MCF 10A (cell line): ENCODE measurements at regions not wholly inside any gene's neighbourhood (a gene's known extent, or its start where the extent isn't known, plus 50 kb on each side); places are given as distances from the start of the nearest gene placed in this dataset.

Experiments
- BruUV-seq: library from RNA; stranded (reverse); fragments of 400-500 nt; replicated peaks from 2 replicates; lab custom pipeline; 2021; lab: Mats Ljungman, UMichigan
- CTCF ChIA-PET: fragments of 300-600 bp; sonication (Branson Sonifier 250); formaldehyde crosslinking; extraction: SDS; loops from one replicate; lab custom pipeline; 2021; ENCODE audit warnings: antibody characterized with exemption, inconsistent platforms; lab: Yijun Ruan, JAX
- POLR2A ChIA-PET: fragments of 300-600, 350-650 bp; sonication (Branson Sonifier 250); formaldehyde crosslinking; extraction: SDS; loops from one replicate; lab custom pipeline; 2020; ENCODE audit warnings: antibody characterized with exemption, inconsistent platforms; lab: Yijun Ruan, JAX
- DNase-seq: peaks from one replicate; pipeline ENCODE4 v3.0.0-alpha.2; 2018; ENCODE audit not compliant: unreplicated experiment
- H3K27ac Mint-ChIP-seq: one replicate; pipeline ENCODE4 v1.8.0; 2022; ENCODE audit warnings: mild to moderate bottlenecking, low read depth, mixed read lengths; ENCODE audit not compliant: unreplicated experiment
- H3K27me3 Mint-ChIP-seq: one replicate; pipeline ENCODE4 v1.8.0; 2022; ENCODE audit warnings: mixed read lengths; ENCODE audit not compliant: insufficient read depth, unreplicated experiment
- H3K36me3 Mint-ChIP-seq: one replicate; pipeline ENCODE4 v1.8.0; 2022; ENCODE audit warnings: mild to moderate bottlenecking, moderate library complexity, mixed read lengths; ENCODE audit not compliant: insufficient read depth, unreplicated experiment
- H3K4me1 Mint-ChIP-seq: one replicate; pipeline ENCODE4 v1.8.0; 2022; ENCODE audit warnings: mixed read lengths; ENCODE audit not compliant: insufficient read depth, unreplicated experiment
- H3K4me3 Mint-ChIP-seq: one replicate; pipeline ENCODE4 v1.8.0; 2022; ENCODE audit warnings: mild to moderate bottlenecking, moderate library complexity, mixed read lengths; ENCODE audit not compliant: unreplicated experiment
- H3K9me3 Mint-ChIP-seq: one replicate; pipeline ENCODE4 v1.8.0; 2022; ENCODE audit warnings: mixed read lengths; ENCODE audit not compliant: unreplicated experiment
- CTCF ChIP-seq: fragments of 200-600 bp; IDR thresholded peaks from one replicate; pipeline ENCODE4 v1.8.0; 2022; ENCODE audit warnings: antibody characterized with exemption, mild to moderate bottlenecking; ENCODE audit not compliant: unreplicated experiment
- intact Hi-C: fragments of 100-400 bp; cut with micrococcal nuclease; formaldehyde crosslinking; loops from 2 replicates; pipeline ENCODE4 v1.14.1; 2022

DNA sequence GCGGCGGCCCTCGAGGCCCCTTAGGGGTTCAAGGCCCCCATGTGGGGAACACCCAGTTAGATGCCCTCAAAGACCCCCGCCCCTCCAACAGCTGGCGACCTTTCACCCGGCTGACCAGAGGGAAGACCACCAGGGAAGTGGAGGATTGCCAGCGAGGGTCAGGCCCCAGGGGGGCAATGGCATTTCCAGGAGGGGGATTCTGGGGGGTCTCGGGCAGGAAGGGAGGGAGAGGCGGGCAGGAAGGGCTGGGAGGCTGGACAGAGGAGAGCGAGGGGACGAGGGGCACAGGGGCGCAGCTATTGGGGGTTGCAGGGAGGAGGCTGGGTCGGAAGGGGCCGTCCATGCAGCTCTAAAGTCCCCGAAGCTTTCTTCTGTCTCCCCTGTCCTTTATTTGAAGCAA is 139.5 kb downstream of the C16orf95 start:
- DNase-seq, result no peak
- ChIA-PET POLR2A (interaction anchor here (0.5 to 0.7 kb wide), 2 partner anchors 14 to 33 kb away, joined by 3 to 5 read pairs; no protein-coding TSS in a partner anchor), CTCF (interaction anchor here (0.5 to 1.2 kb wide), 3 partner anchors 12 to 68 kb away, joined by 3 read pairs; no protein-coding TSS in a partner anchor)
- Mint-ChIP-seq H3K4me1 (peaks cover 12% of the 10 kb centered on the region), H3K36me3 (no peaks in the 10 kb centered on the region), H3K27ac (no peak overlapping the region), H3K4me3 (no peak overlapping the region), H3K27me3 (no peaks in the 10 kb centered on the region), H3K9me3 (no peaks in the 10 kb centered on the region)
- intact Hi-C loops, result no loop called here
- BruUV-seq, result no TSS peak
- no peak for TF ChIP-seq CTCF

GRCh38 chr16:87178177-87178863 is 138.9 kb downstream of the C16orf95 start:
- TF ChIP-seq CTCF, result no peak
- peaks cover 12% of the 10 kb centered on the region for H3K4me1 Mint-ChIP-seq
- no peaks in the 10 kb centered on the region for H3K9me3 Mint-ChIP-seq
- BruUV-seq, result no TSS peak
- no peaks in the 10 kb centered on the region for H3K36me3 Mint-ChIP-seq
- H3K27ac Mint-ChIP-seq, result peak overlapping the region; percentile 46
- ChIA-PET CTCF (interaction anchor here (0.8 to 1.2 kb wide), 2 partner anchors 13 to 69 kb away, joined by 3 read pairs; no protein-coding TSS in a partner anchor), POLR2A (no interaction called here)
- DNase-seq, result no peak
- no peaks in the 10 kb centered on the region for H3K27me3 Mint-ChIP-seq
- no peak overlapping the region for H3K4me3 Mint-ChIP-seq
- intact Hi-C loops, result no loop called here

DNA sequence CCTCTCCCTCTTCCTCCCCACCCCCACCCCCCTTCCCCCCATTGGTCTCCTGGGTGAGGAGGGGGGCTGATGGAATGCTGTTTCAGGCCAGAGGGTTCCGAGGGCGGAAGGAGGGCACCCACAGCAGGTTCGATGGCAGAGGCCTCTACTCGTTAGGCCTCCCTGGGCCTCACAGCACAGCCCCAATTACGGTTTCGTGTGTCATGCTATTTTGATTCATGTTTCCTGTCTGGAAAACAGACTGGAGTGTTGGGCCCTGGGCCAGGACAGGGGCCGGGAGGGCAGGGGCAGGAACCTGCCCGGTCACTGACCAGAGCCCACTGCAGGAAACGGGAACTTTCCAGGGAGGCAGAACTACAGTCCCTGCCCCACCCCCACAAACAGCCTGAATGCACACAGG is 138.2 kb downstream of the C16orf95 start:
- ChIA-PET POLR2A (no interaction called here), CTCF (no interaction called here)
- peak; percentile 71 for DNase-seq
- intact Hi-C loops, result no loop called here
- H3K27me3 Mint-ChIP-seq, result no peaks in the 10 kb centered on the region
- H3K4me3 Mint-ChIP-seq, result no peak overlapping the region
- no peak for TF ChIP-seq CTCF
- BruUV-seq, result no TSS peak
- H3K9me3 Mint-ChIP-seq, result no peaks in the 10 kb centered on the region
- H3K36me3 Mint-ChIP-seq, result no peaks in the 10 kb centered on the region
- H3K27ac Mint-ChIP-seq, result peak overlapping the region; percentile 46
- peaks cover 12% of the 10 kb centered on the region for H3K4me1 Mint-ChIP-seq

GRCh38 chr16:87180069-87180468 is 137.1 kb downstream of the C16orf95 start:
- no peaks in the 10 kb centered on the region for H3K27me3 Mint-ChIP-seq
- no peaks in the 10 kb centered on the region for H3K36me3 Mint-ChIP-seq
- peaks cover 12% of the 10 kb centered on the region for H3K4me1 Mint-ChIP-seq
- no TSS peak for BruUV-seq
- H3K9me3 Mint-ChIP-seq, result no peaks in the 10 kb centered on the region
- peak; percentile 40 for DNase-seq
- POLR2A ChIA-PET, result no interaction called here
- CTCF ChIA-PET, result no interaction called here
- no peak overlapping the region for H3K27ac Mint-ChIP-seq
- intact Hi-C loops, result no loop called here
- no peak overlapping the region for H3K4me3 Mint-ChIP-seq
- TF ChIP-seq CTCF, result no peak
